ENCODE measurements at regions not wholly inside any gene's neighbourhood (a gene's known extent, or its start where the extent isn't known, plus 50 kb on each side); places are given as distances from the start of the nearest gene placed in this dataset.
A peak's percentile ranks its signal among the peaks of the same experiment; 100 is the strongest.

DNA sequence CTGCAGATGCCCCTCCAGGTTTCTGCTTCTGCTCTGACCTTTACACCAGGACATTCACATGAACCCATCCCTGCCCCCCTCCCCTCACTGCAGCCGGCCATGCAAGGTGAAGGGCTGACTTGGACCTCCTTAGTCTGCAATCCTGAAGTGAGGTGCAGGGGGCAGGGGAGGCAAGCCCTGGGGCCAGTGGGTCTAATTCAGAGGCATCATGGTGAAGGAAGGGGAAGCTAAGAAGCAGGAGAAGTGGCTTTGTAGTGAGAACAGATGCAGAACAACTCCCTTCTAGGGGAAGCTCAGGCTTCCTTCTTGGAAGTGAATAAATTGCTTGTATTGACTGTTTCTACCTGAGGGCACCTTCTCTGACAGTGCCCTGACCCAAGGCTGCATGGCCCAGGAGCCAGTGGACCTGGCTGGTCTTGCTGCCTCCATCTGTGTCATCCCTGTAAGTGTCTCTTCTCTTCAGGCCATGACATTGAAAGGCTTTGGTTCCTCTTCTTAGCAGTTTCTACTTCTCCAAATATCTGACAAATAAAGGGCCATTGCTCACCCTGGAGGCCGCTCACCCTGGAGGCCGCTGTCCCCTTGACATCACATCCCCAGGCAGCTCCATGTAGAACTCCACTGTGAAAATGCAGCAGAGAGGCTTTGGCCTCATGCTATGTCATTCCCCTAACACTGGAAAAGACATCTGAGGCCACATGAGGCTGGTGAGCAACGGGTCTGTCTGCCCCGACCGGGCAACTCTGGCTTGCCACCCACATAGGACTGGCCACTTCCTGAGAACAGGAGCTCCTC is 55.3 kb downstream of the GADD45G start:
- no peak overlapping the region for H3K4me3 ChIP-seq (replicated peaks in 1 of 2; ENCODE audit: low read depth in 2 of 2, low read length in 2 of 2)
- no peak for DNase-seq (ENCODE audit: low read depth in 2 of 2)
- TF ChIP-seq, protein P1, sequence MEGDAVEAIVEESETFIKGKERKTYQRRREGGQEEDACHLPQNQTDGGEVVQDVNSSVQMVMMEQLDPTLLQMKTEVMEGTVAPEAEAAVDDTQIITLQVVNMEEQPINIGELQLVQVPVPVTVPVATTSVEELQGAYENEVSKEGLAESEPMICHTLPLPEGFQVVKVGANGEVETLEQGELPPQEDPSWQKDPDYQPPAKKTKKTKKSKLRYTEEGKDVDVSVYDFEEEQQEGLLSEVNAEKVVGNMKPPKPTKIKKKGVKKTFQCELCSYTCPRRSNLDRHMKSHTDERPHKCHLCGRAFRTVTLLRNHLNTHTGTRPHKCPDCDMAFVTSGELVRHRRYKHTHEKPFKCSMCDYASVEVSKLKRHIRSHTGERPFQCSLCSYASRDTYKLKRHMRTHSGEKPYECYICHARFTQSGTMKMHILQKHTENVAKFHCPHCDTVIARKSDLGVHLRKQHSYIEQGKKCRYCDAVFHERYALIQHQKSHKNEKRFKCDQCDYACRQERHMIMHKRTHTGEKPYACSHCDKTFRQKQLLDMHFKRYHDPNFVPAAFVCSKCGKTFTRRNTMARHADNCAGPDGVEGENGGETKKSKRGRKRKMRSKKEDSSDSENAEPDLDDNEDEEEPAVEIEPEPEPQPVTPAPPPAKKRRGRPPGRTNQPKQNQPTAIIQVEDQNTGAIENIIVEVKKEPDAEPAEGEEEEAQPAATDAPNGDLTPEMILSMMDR (IDR thresholded peaks at IDR 0.05; ENCODE audit: low read depth, low read length), result no peak

DNA sequence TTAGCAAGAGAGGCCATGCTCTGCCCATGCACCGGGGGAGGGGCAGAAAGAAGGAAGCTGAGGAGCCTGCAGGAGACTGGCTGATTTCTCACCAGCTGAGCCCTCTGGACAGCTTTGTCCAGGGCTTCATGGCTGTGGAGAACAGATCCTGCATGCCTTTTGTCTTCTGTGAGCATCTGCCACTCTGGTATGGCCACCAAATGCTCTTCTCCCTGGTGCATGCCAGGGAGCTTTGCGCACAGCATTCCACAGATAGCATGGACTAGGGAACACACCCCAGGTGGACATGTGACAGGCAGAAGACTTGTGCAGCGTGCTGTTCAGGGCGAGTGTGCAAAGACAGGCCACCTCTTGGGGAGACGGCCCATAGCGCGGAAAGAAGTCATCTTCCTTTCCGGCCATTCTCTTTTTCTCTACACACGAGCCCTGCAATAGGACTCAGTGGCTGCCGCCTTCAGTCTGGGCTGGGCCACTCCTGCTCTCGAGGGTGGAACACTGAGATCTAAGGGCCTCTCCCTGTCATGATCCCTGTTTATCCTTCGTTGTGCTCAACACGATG is 56.7 kb downstream of the GADD45G start:
- TF ChIP-seq, protein P1 (IDR thresholded peaks at IDR 0.05; ENCODE audit: low read depth, low read length), result no peak
- no peak overlapping the region for H3K4me3 ChIP-seq (replicated peaks in 1 of 2; ENCODE audit: low read depth in 2 of 2, low read length in 2 of 2)

DNA sequence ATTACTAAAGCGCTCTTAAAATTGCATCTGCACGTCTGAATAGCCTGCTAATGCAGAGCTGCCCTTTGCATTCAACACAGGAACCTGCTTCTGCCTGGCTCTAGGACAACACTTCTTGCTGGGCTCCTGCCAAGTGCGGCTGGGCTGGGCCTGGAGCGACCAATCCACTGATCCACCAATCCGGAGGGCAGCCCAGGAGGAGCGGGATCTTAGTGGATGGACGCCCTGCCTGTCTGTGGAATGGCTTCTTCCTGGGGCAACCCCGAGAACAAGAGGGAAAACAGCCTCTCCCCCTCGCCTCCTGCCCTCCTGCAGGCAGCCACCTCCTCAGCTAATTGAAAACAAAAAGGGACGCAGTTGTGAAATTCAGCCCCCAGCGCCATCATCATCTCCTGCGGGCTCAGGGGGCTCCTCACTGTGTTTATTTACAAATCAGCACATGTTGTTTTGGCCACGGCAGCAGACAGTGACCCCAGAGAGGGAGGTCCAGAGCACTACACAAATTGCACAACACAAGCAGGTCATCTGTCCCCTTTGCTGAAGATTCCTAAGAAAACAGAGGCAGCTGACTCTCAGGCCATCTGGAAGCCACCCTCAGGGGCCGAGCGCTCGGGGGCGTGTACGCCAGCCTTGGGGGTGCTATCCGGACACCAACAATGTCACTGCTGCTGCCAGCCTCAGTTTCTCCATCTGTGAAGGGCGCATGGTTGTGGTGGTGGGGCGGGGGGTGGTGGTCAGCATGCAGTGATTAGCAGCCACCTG is 57.3 kb downstream of the GADD45G start:
- DNase-seq (ENCODE audit: low read depth in 2 of 2), result peak; percentile 59 to 98
- TF ChIP-seq, protein P1 (IDR thresholded peaks at IDR 0.05; ENCODE audit: low read depth, low read length), result no peak
- peak overlapping the region in 1 of 2 donors; percentile 27 for H3K4me3 ChIP-seq (replicated peaks in 1 of 2; ENCODE audit: low read depth in 2 of 2, low read length in 2 of 2)

More for the DNA sequence above, 56.7 kb downstream of the GADD45G start:
- DNase-seq (ENCODE audit: low read depth in 2 of 2), result peak in 1 of 2 donors; percentile 6

DNA sequence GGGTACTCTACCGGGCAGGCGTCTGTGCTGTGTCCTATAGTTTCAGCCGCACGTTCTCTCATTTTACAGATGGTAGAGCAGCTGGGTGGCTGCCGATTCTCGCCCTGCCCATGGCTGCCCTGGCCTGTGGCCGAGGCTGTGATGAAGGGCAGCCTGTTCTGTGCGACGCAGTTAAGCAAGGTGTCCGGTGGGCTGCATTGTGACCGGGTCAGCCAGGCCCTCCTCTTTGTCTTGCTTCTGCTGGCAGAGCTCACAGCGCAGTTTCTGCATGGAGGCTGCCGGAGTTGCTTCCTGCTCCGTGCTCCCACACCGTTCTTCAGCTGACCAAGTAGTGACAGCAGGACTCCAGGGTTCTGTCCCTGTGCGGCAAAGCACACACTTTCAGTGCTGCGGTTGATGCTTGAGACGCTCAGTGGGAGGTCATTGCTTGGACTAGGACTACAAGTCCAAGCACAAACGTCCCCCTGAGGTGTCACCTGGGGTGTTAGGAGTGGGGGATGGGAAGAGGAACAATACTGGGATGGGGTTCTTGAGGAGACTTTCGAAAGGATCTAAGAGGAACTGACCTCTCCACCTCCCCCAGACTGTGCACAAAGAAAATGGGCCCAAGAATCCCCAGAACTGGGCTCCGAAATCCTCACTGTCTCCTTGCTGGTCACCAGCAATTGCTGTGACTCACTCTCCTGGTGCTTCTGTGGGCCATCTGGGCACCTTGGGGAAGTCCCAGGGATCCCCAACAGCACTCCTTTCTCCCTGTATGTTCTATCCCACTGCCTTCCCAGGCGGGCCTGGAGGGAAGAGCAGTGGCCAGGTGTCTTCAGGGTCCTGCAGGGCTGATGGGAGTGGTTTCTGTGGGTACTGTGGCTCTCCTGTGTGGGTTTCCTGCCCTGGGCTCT is 58.2 kb downstream of the GADD45G start:
- no peak overlapping the region for H3K4me3 ChIP-seq (replicated peaks in 1 of 2; ENCODE audit: low read depth in 2 of 2, low read length in 2 of 2)
- DNase-seq (ENCODE audit: low read depth in 2 of 2), result no peak
- TF ChIP-seq, protein P1 (IDR thresholded peaks at IDR 0.05; ENCODE audit: low read depth, low read length), result no peak

DNA sequence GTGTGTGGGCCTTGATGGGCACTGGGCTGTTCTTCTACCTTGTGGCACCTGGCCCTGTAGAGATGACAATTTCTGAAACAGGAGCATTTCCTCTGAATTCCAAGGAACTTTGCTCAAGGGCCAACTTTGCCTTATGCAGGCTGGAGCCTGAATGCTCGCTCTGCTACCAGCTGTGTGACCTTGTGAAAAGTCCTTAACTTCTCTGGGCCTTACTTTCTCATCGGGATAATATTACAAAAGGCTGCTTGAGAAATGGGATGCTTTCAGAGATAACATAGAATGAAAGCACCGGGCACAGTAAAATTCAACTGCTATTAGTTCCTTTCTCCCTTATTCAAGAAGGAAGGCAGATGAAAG is 58.8 kb downstream of the GADD45G start:
- H3K4me3 ChIP-seq (replicated peaks in 1 of 2; ENCODE audit: low read depth in 2 of 2, low read length in 2 of 2), result no peak overlapping the region
- DNase-seq (ENCODE audit: low read depth in 2 of 2), result no peak

More for the DNA sequence above, 58.8 kb downstream of the GADD45G start:
- TF ChIP-seq, protein P1 (IDR thresholded peaks at IDR 0.05; ENCODE audit: low read depth, low read length), result no peak
